PC-3 (cell line): ENCODE measurements at regions not wholly inside any gene's neighbourhood (a gene's known extent, or its start where the extent isn't known, plus 50 kb on each side); places are given as distances from the start of the nearest gene placed in this dataset.

Source experiments
- EZH2 ChIP-seq: fragments of 300-600 bp; sonication (generic); IDR thresholded peaks from one replicate; pipeline ENCODE4 v1.6.1; 2017; ENCODE audit warnings: antibody characterized with exemption, mild to moderate bottlenecking, low read length; ENCODE audit not compliant: unreplicated experiment
- TF ChIP-seq, protein P1 (sequence below): fragments of 300-600 bp; sonication (generic); conservative IDR thresholded peaks from 2 replicates; pipeline ENCODE4 v1.5.1; 2017; ENCODE audit warnings: antibody characterized with exemption, low read depth, mild to moderate bottlenecking, low read length

DNA sequence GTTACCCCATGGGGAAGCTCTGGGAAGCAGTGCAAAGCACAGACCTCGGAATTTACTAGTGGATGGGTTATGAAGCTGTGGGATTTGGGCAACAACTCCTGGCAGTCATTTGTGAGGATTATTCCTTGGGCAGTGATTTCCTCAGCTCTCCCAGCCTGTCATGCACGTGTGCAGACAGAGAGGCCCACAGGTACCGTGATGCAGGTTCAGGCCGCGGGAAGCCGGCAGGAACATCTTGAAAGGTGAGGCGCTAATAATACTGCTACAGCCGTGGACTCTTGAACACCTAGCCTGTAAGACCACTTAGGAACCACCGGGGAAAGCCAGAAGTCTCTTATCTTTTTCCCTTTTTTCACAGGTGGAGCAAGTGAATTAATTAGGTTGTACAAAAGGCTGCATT is 80.2 kb upstream of the CPHXL start:
- TF ChIP-seq, protein P1, sequence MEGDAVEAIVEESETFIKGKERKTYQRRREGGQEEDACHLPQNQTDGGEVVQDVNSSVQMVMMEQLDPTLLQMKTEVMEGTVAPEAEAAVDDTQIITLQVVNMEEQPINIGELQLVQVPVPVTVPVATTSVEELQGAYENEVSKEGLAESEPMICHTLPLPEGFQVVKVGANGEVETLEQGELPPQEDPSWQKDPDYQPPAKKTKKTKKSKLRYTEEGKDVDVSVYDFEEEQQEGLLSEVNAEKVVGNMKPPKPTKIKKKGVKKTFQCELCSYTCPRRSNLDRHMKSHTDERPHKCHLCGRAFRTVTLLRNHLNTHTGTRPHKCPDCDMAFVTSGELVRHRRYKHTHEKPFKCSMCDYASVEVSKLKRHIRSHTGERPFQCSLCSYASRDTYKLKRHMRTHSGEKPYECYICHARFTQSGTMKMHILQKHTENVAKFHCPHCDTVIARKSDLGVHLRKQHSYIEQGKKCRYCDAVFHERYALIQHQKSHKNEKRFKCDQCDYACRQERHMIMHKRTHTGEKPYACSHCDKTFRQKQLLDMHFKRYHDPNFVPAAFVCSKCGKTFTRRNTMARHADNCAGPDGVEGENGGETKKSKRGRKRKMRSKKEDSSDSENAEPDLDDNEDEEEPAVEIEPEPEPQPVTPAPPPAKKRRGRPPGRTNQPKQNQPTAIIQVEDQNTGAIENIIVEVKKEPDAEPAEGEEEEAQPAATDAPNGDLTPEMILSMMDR, result no peak
- TF ChIP-seq EZH2, result no peak
